ENCODE measurements at regions not wholly inside any gene's neighbourhood (a gene's known extent, or its start where the extent isn't known, plus 50 kb on each side); places are given as distances from the start of the nearest gene placed in this dataset.

DNA sequence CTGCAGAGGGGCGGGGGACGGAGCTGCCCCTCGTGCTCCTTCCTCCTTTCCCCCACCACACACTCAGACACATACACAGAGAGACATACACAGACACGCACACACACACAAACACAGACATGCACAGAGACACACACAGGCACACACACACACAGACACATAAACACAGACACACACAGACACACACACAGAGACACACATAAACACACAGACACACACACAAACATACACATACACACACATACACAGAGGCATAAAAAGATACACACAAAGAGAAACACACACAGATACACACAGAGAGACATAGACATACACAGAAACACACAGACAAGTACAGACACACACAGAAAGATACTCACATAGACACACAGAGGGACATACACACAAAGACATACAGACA is 136.0 kb downstream of the UQCRFS1 start:
- no peak for TF ChIP-seq EZH2 (IDR thresholded peaks at IDR 0.05; ENCODE audit: low read depth)
- TF ChIP-seq, protein P1, sequence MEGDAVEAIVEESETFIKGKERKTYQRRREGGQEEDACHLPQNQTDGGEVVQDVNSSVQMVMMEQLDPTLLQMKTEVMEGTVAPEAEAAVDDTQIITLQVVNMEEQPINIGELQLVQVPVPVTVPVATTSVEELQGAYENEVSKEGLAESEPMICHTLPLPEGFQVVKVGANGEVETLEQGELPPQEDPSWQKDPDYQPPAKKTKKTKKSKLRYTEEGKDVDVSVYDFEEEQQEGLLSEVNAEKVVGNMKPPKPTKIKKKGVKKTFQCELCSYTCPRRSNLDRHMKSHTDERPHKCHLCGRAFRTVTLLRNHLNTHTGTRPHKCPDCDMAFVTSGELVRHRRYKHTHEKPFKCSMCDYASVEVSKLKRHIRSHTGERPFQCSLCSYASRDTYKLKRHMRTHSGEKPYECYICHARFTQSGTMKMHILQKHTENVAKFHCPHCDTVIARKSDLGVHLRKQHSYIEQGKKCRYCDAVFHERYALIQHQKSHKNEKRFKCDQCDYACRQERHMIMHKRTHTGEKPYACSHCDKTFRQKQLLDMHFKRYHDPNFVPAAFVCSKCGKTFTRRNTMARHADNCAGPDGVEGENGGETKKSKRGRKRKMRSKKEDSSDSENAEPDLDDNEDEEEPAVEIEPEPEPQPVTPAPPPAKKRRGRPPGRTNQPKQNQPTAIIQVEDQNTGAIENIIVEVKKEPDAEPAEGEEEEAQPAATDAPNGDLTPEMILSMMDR (conservative IDR thresholded peaks at IDR 0.05): no peak

Measured in PC-9 (cell line).